NCI-H774 (cell line): ENCODE measurements at regions not wholly inside any gene's neighbourhood (a gene's known extent, or its start where the extent isn't known, plus 50 kb on each side); places are given as distances from the start of the nearest gene placed in this dataset.

Experiments used
- DNase-seq: peaks from one replicate; lab custom pipeline; 2025; lab: John Stamatoyannopoulos, UW

- no peak for DNase-seq
Measured at GRCh38 chr9:129400971-129401622, 219.8 kb downstream of the C9orf50 start.

- no peak for DNase-seq
Measured at GRCh38 chr9:129400001-129400970, 220.6 kb downstream of the C9orf50 start.

GRCh38 chr9:129399634-129399990 lies 221.3 kb downstream of the C9orf50 start:
- no peak for DNase-seq

GRCh38 chr9:129398961-129399633 lies 221.0 kb upstream of the IER5L start:
- no peak for DNase-seq

- no peak for DNase-seq
Measured at GRCh38 chr9:129398101-129398960, 220.3 kb upstream of the IER5L start.

GRCh38 chr9:129397335-129397734 lies 219.3 kb upstream of the IER5L start:
- DNase-seq, result no peak

- DNase-seq, result no peak
Measured at GRCh38 chr9:129396365-129396708, 218.3 kb upstream of the IER5L start.

GRCh38 chr9:129395633-129396364 lies 217.7 kb upstream of the IER5L start:
- DNase-seq, result no peak

GRCh38 chr9:129394886-129395279 lies 216.8 kb upstream of the IER5L start:
- DNase-seq, result no peak

GRCh38 chr9:129394061-129394885 lies 216.2 kb upstream of the IER5L start:
- DNase-seq, result peak; percentile 21

- no peak for DNase-seq
Measured at GRCh38 chr9:129393064-129393463, 215.0 kb upstream of the IER5L start.

- no peak for DNase-seq
Measured at GRCh38 chr9:129392093-129392541, 214.1 kb upstream of the IER5L start.

GRCh38 chr9:129391221-129391661 lies 213.2 kb upstream of the IER5L start:
- DNase-seq, result no peak

- no peak for DNase-seq
Measured at GRCh38 chr9:129390541-129390940, 212.5 kb upstream of the IER5L start.

- no peak for DNase-seq
Measured at GRCh38 chr9:129387822-129388221, 209.8 kb upstream of the IER5L start.

GRCh38 chr9:129386812-129387177 lies 208.7 kb upstream of the IER5L start:
- no peak for DNase-seq

GRCh38 chr9:129385211-129385934 lies 207.3 kb upstream of the IER5L start:
- DNase-seq, result no peak

GRCh38 chr9:129384491-129385210 lies 206.6 kb upstream of the IER5L start:
- no peak for DNase-seq
